Ishikawa (cell line): ENCODE measurements at regions not wholly inside any gene's neighbourhood (a gene's known extent, or its start where the extent isn't known, plus 50 kb on each side); places are given as distances from the start of the nearest gene placed in this dataset.

Source experiments
- CEBPB ChIP-seq: IDR thresholded peaks from 2 replicates; pipeline ENCODE4 v1.6.1; 2012
- CREB1 ChIP-seq: IDR thresholded peaks from 2 replicates; pipeline ENCODE4 v1.6.1; 2012; ENCODE audit warnings: low read depth
- EGR1 ChIP-seq: IDR thresholded peaks from 2 replicates; pipeline ENCODE4 v1.6.1; 2012
- EP300 ChIP-seq: IDR thresholded peaks from 2 replicates; pipeline ENCODE4 v1.6.1; 2012; ENCODE audit warnings: borderline replicate concordance
- FOXM1 ChIP-seq: IDR thresholded peaks from 2 replicates; pipeline ENCODE4 v1.6.1; 2012; ENCODE audit warnings: low read depth, borderline replicate concordance
- MAX ChIP-seq: IDR thresholded peaks from 2 replicates; pipeline ENCODE4 v1.6.1; 2012
- NFIC ChIP-seq: IDR thresholded peaks from 2 replicates; pipeline ENCODE4 v1.6.1; 2012
- RAD21 ChIP-seq: IDR thresholded peaks from 2 replicates; pipeline ENCODE4 v1.6.1; 2012; ENCODE audit warnings: low read depth
- REST ChIP-seq: IDR thresholded peaks from 2 replicates; pipeline ENCODE4 v1.6.1; 2012; ENCODE audit warnings: low read depth, mild to moderate bottlenecking
- TAF1 ChIP-seq: IDR thresholded peaks from 2 replicates; pipeline ENCODE4 v1.6.1; 2012; ENCODE audit warnings: low read depth, mild to moderate bottlenecking
- TCF12 ChIP-seq: IDR thresholded peaks from 2 replicates; pipeline ENCODE4 v1.6.1; 2012; ENCODE audit warnings: low read depth
- USF1 ChIP-seq: IDR thresholded peaks from 2 replicates; pipeline ENCODE4 v1.6.1; 2012
- YY1 ChIP-seq: IDR thresholded peaks from 2 replicates; pipeline ENCODE4 v1.6.1; 2012; ENCODE audit warnings: low read depth
- ZBTB7A ChIP-seq: IDR thresholded peaks from 2 replicates; pipeline ENCODE4 v1.6.1; 2012; ENCODE audit warnings: low read depth

GRCh38 chr20:6705106-6705766 is 62.2 kb upstream of the BMP2 start:
- TF ChIP-seq EP300 (no peak), RAD21 (no peak), MAX (no peak), TAF1 (no peak), EGR1 (no peak), CREB1 (no peak), USF1 (no peak), FOXM1 (no peak), CEBPB (no peak), YY1 (no peak), NFIC (no peak), TCF12 (no peak), ZBTB7A (no peak), REST (no peak)
